ENCODE measurements at regions not wholly inside any gene's neighbourhood (a gene's known extent, or its start where the extent isn't known, plus 50 kb on each side); places are given as distances from the start of the nearest gene placed in this dataset.

DNA sequence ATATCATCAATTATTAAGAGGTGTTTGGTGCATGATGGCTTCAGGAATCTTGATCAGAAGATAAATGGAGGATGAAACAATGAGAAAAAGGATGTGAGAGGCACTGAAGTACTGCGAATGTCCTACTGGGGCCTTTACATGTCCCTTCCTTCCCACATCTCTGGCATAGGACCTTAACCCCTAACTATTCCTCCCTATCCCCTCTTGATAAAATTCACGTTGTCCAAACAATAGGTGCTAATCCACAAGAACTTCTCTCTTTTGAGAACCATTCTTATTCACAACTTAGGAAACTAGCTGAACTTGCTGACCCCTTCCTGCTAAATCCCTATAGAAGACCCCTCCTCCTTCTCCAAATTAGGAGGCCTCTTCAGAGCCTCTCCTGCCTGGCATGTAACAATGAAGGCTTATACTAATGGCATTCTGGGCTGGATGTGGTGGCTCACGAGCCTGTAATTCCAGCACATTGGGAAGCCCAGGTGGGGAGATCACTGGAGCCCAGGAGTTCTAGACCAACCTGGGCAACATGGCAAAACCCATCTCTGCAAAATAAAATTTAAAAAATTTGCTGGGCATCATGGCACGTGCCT is 276.5 kb upstream of the SMARCA2 start:
- H3K36me3 ChIP-seq (ENCODE audit: insufficient read depth in 1 of 2, low read depth in 1 of 2): no peaks in the 10 kb centered on the region
- intact Hi-C loops (cut with DNase I): no loop called here
- no peaks in the 10 kb centered on the region for H3K27me3 ChIP-seq (ENCODE audit: insufficient read depth in 3 of 3, low read length in 2 of 3)
- 72 to 77% (median 74%) methylated on average over 4 of the region's 4 CpGs for WGBS, 3 donors
- H3K27ac ChIP-seq: no peak overlapping the region
- H3K4me1 ChIP-seq: no peaks in the 10 kb centered on the region
- DNase-seq (no peak), ATAC-seq (no peak)
- H3K9me3 ChIP-seq: no peaks in the 10 kb centered on the region
- TF ChIP-seq, protein P1, sequence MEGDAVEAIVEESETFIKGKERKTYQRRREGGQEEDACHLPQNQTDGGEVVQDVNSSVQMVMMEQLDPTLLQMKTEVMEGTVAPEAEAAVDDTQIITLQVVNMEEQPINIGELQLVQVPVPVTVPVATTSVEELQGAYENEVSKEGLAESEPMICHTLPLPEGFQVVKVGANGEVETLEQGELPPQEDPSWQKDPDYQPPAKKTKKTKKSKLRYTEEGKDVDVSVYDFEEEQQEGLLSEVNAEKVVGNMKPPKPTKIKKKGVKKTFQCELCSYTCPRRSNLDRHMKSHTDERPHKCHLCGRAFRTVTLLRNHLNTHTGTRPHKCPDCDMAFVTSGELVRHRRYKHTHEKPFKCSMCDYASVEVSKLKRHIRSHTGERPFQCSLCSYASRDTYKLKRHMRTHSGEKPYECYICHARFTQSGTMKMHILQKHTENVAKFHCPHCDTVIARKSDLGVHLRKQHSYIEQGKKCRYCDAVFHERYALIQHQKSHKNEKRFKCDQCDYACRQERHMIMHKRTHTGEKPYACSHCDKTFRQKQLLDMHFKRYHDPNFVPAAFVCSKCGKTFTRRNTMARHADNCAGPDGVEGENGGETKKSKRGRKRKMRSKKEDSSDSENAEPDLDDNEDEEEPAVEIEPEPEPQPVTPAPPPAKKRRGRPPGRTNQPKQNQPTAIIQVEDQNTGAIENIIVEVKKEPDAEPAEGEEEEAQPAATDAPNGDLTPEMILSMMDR (IDR thresholded peaks at IDR 0.05): no peak
- H3K4me3 ChIP-seq: no peak overlapping the region

DNA sequence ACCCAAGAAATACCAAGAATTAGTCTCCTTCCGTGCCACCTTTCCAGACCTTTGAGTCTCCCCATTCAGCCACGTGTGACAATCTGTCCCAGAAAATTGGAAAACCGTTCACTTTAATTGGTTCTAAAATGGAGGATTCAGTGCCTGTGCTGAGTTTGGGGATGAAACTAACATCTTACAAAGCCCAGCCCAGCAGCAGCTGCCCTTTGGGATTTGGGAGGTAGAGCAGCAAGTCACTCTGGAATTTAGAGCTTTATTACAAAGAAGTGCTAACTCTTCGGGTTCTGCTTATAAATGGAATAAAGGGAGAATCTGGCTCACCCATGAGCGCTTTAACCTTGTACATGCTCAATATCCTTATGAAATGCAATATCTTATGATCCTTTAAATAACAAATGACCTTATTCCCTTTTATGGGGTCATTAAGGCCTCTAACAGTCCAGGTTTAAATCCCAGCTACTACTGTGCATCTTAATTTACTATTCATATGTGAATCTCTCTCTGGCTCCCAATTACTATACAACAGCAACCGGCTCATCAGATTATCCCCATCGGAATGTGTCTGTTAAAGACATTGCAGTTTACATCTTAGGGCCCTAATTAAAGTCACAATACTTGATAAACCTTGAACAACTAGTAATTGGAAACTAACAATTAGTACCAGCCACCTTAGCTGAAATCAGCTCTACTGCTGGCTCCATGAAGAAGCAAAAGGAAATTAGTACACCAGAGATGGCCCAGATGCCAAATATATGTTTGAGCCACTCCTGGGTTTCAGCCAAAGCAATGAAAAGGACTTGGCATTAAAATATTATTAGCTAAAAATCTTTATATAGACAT is 271.8 kb upstream of the SMARCA2 start:
- Histone ChIP-seq H3K36me3 (ENCODE audit: insufficient read depth in 1 of 2, low read depth in 1 of 2) (no peaks in the 10 kb centered on the region), H3K27ac (no peak overlapping the region), H3K4me1 (no peaks in the 10 kb centered on the region), H3K4me3 (no peak overlapping the region), H3K9me3 (no peaks in the 10 kb centered on the region), H3K27me3 (ENCODE audit: insufficient read depth in 3 of 3, low read length in 2 of 3) (no peaks in the 10 kb centered on the region)
- DNase-seq (no peak), ATAC-seq (no peak)
- WGBS, 3 donors: 72 to 74% (median 74%) methylated on average over 7 of the region's 7 CpGs
- intact Hi-C loops (cut with DNase I): no loop called here
- TF ChIP-seq, protein P1 (IDR thresholded peaks at IDR 0.05): no peak

GRCh38 chr9:1745980-1746379 is 269.2 kb upstream of the SMARCA2 start:
- no peaks in the 10 kb centered on the region for H3K9me3 ChIP-seq
- TF ChIP-seq, protein P1 (IDR thresholded peaks at IDR 0.05): no peak
- H3K27ac ChIP-seq: no peak overlapping the region
- intact Hi-C loops (cut with DNase I): no loop called here
- WGBS, 3 donors: 51 to 61% (median 60%) methylated on average over 2 of the region's 2 CpGs
- no peaks in the 10 kb centered on the region for H3K4me1 ChIP-seq
- no peak overlapping the region for H3K4me3 ChIP-seq
- no peak for ATAC-seq
- no peaks in the 10 kb centered on the region for H3K36me3 ChIP-seq (ENCODE audit: insufficient read depth in 1 of 2, low read depth in 1 of 2)
- DNase-seq: no peak
- no peaks in the 10 kb centered on the region for H3K27me3 ChIP-seq (ENCODE audit: insufficient read depth in 3 of 3, low read length in 2 of 3)

DNA sequence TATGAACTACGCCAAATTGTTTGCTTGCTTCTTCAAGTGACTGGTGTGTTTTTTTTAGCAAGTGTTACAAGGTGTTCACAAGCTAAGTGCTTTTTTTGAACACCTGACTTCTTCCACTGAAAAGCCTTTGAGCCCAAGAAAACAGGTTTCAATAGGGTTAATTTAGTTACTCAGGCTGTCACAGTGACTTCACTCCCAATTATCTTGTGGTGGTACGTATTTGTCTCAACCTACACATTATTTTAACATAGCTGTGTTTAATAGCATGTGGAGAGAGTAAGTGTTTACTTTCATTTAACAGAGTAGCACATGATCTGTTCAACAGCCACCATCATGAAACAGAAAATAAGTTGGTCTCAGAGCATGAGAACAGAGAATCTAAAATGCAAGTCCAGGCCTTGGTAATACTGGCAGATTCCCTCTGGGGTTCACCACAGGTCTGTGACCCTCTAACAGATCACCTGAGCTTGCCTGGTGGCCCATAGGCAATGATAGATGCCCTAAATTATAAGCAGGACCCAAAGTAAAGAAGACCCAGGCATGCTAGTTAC is 267.7 kb upstream of the SMARCA2 start:
- Histone ChIP-seq H3K4me3 (no peak overlapping the region), H3K4me1 (no peaks in the 10 kb centered on the region), H3K27ac (no peak overlapping the region), H3K27me3 (ENCODE audit: insufficient read depth in 3 of 3, low read length in 2 of 3) (no peaks in the 10 kb centered on the region), H3K36me3 (ENCODE audit: insufficient read depth in 1 of 2, low read depth in 1 of 2) (no peaks in the 10 kb centered on the region), H3K9me3 (no peaks in the 10 kb centered on the region)
- no peak for ATAC-seq
- intact Hi-C loops (cut with DNase I): no loop called here
- 71 to 82% (median 76%) methylated on average over 2 of the region's 2 CpGs for WGBS, 3 donors
- TF ChIP-seq, protein P1 (IDR thresholded peaks at IDR 0.05): no peak
- no peak for DNase-seq
